HepG2 (cell line): ENCODE measurements at regions not wholly inside any gene's neighbourhood (a gene's known extent, or its start where the extent isn't known, plus 50 kb on each side); places are given as distances from the start of the nearest gene placed in this dataset.

Source experiments
- ATAC-seq: fragments of 200-7000 bp; cut with Tn5 transposase; 3 replicates; pipeline ENCODE4 v1.9.1; 2020; ENCODE audit warnings: mild to moderate bottlenecking, moderate library complexity
- BruUV-seq: library from RNA; stranded (reverse); fragments of 400-500 nt; replicated peaks from 2 replicates; lab custom pipeline; 2021; lab: Mats Ljungman, UMichigan
- CTCF ChIA-PET: fragments of 300-600 bp; formaldehyde crosslinking; extraction: SDS; loops from one replicate; lab custom pipeline; 2021; ENCODE audit warnings: low total read pairs, inconsistent platforms, low intra/inter-chr PET ratio; lab: Yijun Ruan, JAX
- POLR2A ChIA-PET: fragments of 350-600 bp; sonication (Branson Sonifier 250); formaldehyde crosslinking; loops from one replicate; lab custom pipeline; 2020; ENCODE audit warnings: antibody characterized with exemption, inconsistent platforms; lab: Yijun Ruan, JAX
- DNase-seq: peaks from one replicate; pipeline ENCODE4 v3.0.0-alpha.2; 2015; ENCODE audit warnings: low spot score
- FAIRE-seq: peaks from 3 replicates; lab custom pipeline; 2011; peaks lifted over from hg19 to GRCh38; lab: Jason Lieb, UNC
- H2AFZ ChIP-seq: one replicate; pipeline ENCODE4 v1.6.1; 2011; ENCODE audit warnings: low read length, inconsistent platforms
- H3K27ac ChIP-seq: fragments of 300-600 bp; 3 replicates; pipeline ENCODE4 v1.8.0; 2011; ENCODE audit warnings: mixed run types, mild to moderate bottlenecking, mixed read lengths, low read length, inconsistent platforms; ENCODE audit not compliant: insufficient read depth; ENCODE audit errors: extremely low read length
- H3K27me3 ChIP-seq, 2 experiments: fragments of 200-600 bp in 1 of 2; 2 replicates in 1 of 2; 3 replicates in 1 of 2; pipeline versions ENCODE4 v1.6.0 to v1.8.0; 2011; ENCODE audit warnings: low read length in 2 of 2, mild to moderate bottlenecking in 2 of 2, moderate library complexity in 2 of 2, inconsistent platforms in 1 of 2; ENCODE audit not compliant: insufficient read depth in 2 of 2, control insufficient read depth in 1 of 2
- H3K36me3 ChIP-seq, 2 experiments: fragments of 200-600 bp in 1 of 2; replicated peaks in 1 of 2; 2 replicates in 1 of 2; 3 replicates in 1 of 2; pipeline versions ENCODE4 v1.5.1 to v1.8.0; 2011; ENCODE audit warnings: low read length in 2 of 2, inconsistent platforms in 1 of 2; ENCODE audit not compliant: insufficient read depth in 2 of 2, control insufficient read depth in 1 of 2
- H3K4me1 ChIP-seq: 2 replicates; pipeline ENCODE4 v1.5.1; 2012; ENCODE audit warnings: low read length, inconsistent platforms; ENCODE audit not compliant: insufficient read depth
- H3K4me2 ChIP-seq: 2 replicates; pipeline ENCODE4 v1.6.0; 2011; ENCODE audit warnings: low read depth, low read length, inconsistent platforms
- H3K4me3 ChIP-seq, 3 experiments: fragments of 200-600 bp in 1 of 3; sonication (generic), shearing (Covaris generic) in 1 of 3; replicated peaks in 1 of 3; 2 replicates each; pipeline ENCODE4 v1.5.1; 2011 to 2016; ENCODE audit warnings: low read length in 3 of 3, inconsistent platforms in 2 of 3, low read depth in 2 of 3, mild to moderate bottlenecking in 2 of 3, control low read depth in 1 of 3, mixed read lengths in 1 of 3; ENCODE audit not compliant: insufficient read depth in 1 of 3
- H3K79me2 ChIP-seq: one replicate; pipeline ENCODE4 v1.6.1; 2011; ENCODE audit warnings: low read length, inconsistent platforms; ENCODE audit not compliant: insufficient read depth
- H3K9ac ChIP-seq: 2 replicates; pipeline ENCODE4 v1.6.0; 2011; ENCODE audit warnings: mild to moderate bottlenecking, low read depth, low read length, inconsistent platforms; ENCODE audit not compliant: insufficient read depth
- H3K9me3 ChIP-seq: 2 replicates; pipeline ENCODE4 v1.5.1; 2012; ENCODE audit warnings: mild to moderate bottlenecking, low read length
- H4K20me1 ChIP-seq: 2 replicates; pipeline ENCODE4 v1.6.0; 2011; ENCODE audit warnings: inconsistent platforms, mild to moderate bottlenecking, low read length, moderate library complexity; ENCODE audit not compliant: insufficient read depth
- ATF7-NPFF ChIP-seq: sonication (generic); formaldehyde crosslinking; IDR thresholded peaks from 2 replicates; pipeline ENCODE4 v1.8.1; 2023; ENCODE audit warnings: mild to moderate bottlenecking, low read depth, missing genetic modification reagents, moderate library complexity
- ISX ChIP-seq: sonication (generic); formaldehyde crosslinking; conservative IDR thresholded peaks from 2 replicates; pipeline ENCODE4 v1.5.0; 2020; ENCODE audit warnings: missing genetic modification reagents
- KAT7 ChIP-seq: IDR thresholded peaks from 2 replicates; pipeline ENCODE4 v1.6.1; 2018; ENCODE audit warnings: borderline replicate concordance, missing compliant biosample characterization
- KLF6 ChIP-seq: IDR thresholded peaks from 2 replicates; pipeline ENCODE4 v1.8.0; 2016; ENCODE audit warnings: missing biosample characterization, missing genetic modification reagents
- MLX ChIP-seq: IDR thresholded peaks from 2 replicates; pipeline ENCODE4 v1.6.1; 2016
- MTF2 ChIP-seq: sonication (generic); formaldehyde crosslinking; IDR thresholded peaks from 2 replicates; pipeline ENCODE4 v1.5.0; 2020; ENCODE audit warnings: missing genetic modification reagents, borderline replicate concordance
- MXD1 ChIP-seq: sonication (generic); formaldehyde crosslinking; IDR thresholded peaks from 2 replicates; pipeline ENCODE4 v1.4.0; 2020; ENCODE audit warnings: mild to moderate bottlenecking, missing genetic modification reagents
- NCOA2 ChIP-seq: sonication (generic); formaldehyde crosslinking; IDR thresholded peaks from 2 replicates; pipeline ENCODE4 v1.8.0; 2022; ENCODE audit warnings: inconsistent platforms
- NFYB ChIP-seq: sonication (generic); formaldehyde crosslinking; IDR thresholded peaks from 2 replicates; pipeline ENCODE4 v1.4.0; 2020; ENCODE audit warnings: missing genetic modification reagents
- NR0B2 ChIP-seq: sonication (generic); formaldehyde crosslinking; IDR thresholded peaks from 2 replicates; pipeline ENCODE4 v1.4.0; 2020; ENCODE audit warnings: mild to moderate bottlenecking, missing genetic modification reagents
- NR3C1 ChIP-seq: sonication (generic); formaldehyde crosslinking; IDR thresholded peaks from 2 replicates; pipeline ENCODE4 v1.4.0; 2020; ENCODE audit warnings: missing genetic modification reagents
- POLR2A ChIP-seq, 2 experiments: IDR thresholded peaks; 2 replicates each; pipeline ENCODE4 v1.6.1; 2011; ENCODE audit warnings: low read depth in 2 of 2, low read length in 2 of 2, mild to moderate bottlenecking in 1 of 2, moderate library complexity in 1 of 2; ENCODE audit not compliant: insufficient read depth in 1 of 2
- SOX6 ChIP-seq, 2 experiments: fragments of 450-650 bp in 1 of 2; sonication (generic) in 1 of 2; formaldehyde crosslinking in 1 of 2; IDR thresholded peaks; 2 replicates each; pipeline versions ENCODE4 v1.4.0 to v1.6.1; 2017 to 2020; ENCODE audit warnings: antibody characterized with exemption in 1 of 2, mild to moderate bottlenecking in 1 of 2, missing genetic modification reagents in 1 of 2
- ZBTB42 ChIP-seq: sonication (generic); formaldehyde crosslinking; IDR thresholded peaks from 2 replicates; pipeline ENCODE4 v1.5.0; 2020; ENCODE audit warnings: mild to moderate bottlenecking, missing genetic modification reagents
- ZFX ChIP-seq: sonication (generic); formaldehyde crosslinking; IDR thresholded peaks from 2 replicates; pipeline ENCODE4 v1.4.0; 2020; ENCODE audit warnings: mild to moderate bottlenecking, low read depth, missing genetic modification reagents, moderate library complexity
- ZNF207 ChIP-seq: fragments of 450-650 bp; IDR thresholded peaks from 2 replicates; pipeline ENCODE4 v1.6.1; 2016; ENCODE audit warnings: antibody characterized with exemption, borderline replicate concordance
- ZNF512 ChIP-seq: sonication (generic); formaldehyde crosslinking; IDR thresholded peaks from 2 replicates; pipeline ENCODE4 v1.4.0; 2020; ENCODE audit warnings: mild to moderate bottlenecking, missing genetic modification reagents
- ZNF569 ChIP-seq: sonication (generic); formaldehyde crosslinking; IDR thresholded peaks from 2 replicates; pipeline ENCODE4 v1.5.0; 2020; ENCODE audit warnings: mild to moderate bottlenecking, missing genetic modification reagents, moderate library complexity, borderline replicate concordance
- WGBS: methylation state at CpG from one replicate; pipeline ENCODE4 v1.1.6; 2017; ENCODE audit warnings: low lambda C conversion rate; 5-methylcytosine and 5-hydroxymethylcytosine counted together
- in situ Hi-C: cut with HindIII; loops from 2 replicates; pipeline ENCODE4 v1.10.0; 2017; ENCODE audit warnings: low pct_unique_long_range_greater_than_20kb; ENCODE audit not compliant: extremely low pct_ligation_motif_present
- intact Hi-C: fragments of 100-400 bp; cut with micrococcal nuclease; formaldehyde crosslinking; loops from one replicate; pipeline ENCODE4 v1.10.0; 2022; ENCODE audit not compliant: unreplicated experiment

GRCh38 chr1:175874081-175874480 is 130.7 kb upstream of the TNR start:
- Histone ChIP-seq H3K4me1 (no peaks in the 10 kb centered on the region), H3K9ac (no peak overlapping the region), H3K79me2 (no peaks in the 10 kb centered on the region), H4K20me1 (no peaks in the 10 kb centered on the region), H2AFZ (no peak overlapping the region), H3K27ac (no peak overlapping the region), H3K27me3 (peaks cover 5 to 9% of the 10 kb centered on the region in 2 experiments; a peak in 4 of 5 replicates), H3K36me3 (no peaks in the 10 kb centered on the region), H3K4me3 (no peak overlapping the region), H3K9me3 (no peaks in the 10 kb centered on the region), H3K4me2 (no peak overlapping the region)
- POLR2A ChIA-PET, result no interaction called here
- DNase-seq (no peak), FAIRE-seq (no peak), ATAC-seq (no peak)
- TF ChIP-seq KLF6 (CRISPR knock-in tag) (no peak), KAT7 (CRISPR knock-in tag) (no peak), MXD1 (no peak), NFYB (CRISPR knock-in tag) (no peak), POLR2A (IDR thresholded peaks at IDR 0.05; ENCODE audit: insufficient read depth in 1 of 2, low read depth in 2 of 2, low read length in 2 of 2) (no peak), NCOA2 (CRISPR knock-in tag) (no peak), ISX (CRISPR knock-in tag) (no peak), ZFX (CRISPR knock-in tag) (no peak)
- WGBS, result 6% methylated on average over 2 of the region's 2 CpGs
- CTCF ChIA-PET, result no interaction called here
- intact Hi-C loops (no loop called here), in situ Hi-C loops (no loop called here)
- no TSS peak for BruUV-seq

- no peaks in the 10 kb centered on the region for H4K20me1 ChIP-seq
- no peaks in the 10 kb centered on the region for H3K4me1 ChIP-seq
- ChIA-PET CTCF (no interaction called here), POLR2A (no interaction called here)
- H3K27ac ChIP-seq, result no peak overlapping the region
- H3K4me2 ChIP-seq, result no peak overlapping the region
- no peaks in the 10 kb centered on the region for H3K36me3 ChIP-seq
- intact Hi-C loops, result no loop called here
- under 1% methylated on average over 6 of the region's 6 CpGs for WGBS
- ATAC-seq, result no peak
- H3K9me3 ChIP-seq, result no peaks in the 10 kb centered on the region
- H3K9ac ChIP-seq, result no peak overlapping the region
- H3K27me3 ChIP-seq, result peaks cover 5 to 9% of the 10 kb centered on the region in 2 experiments; a peak in 3 of 5 replicates
- H3K4me3 ChIP-seq, result no peak overlapping the region
- no peaks in the 10 kb centered on the region for H3K79me2 ChIP-seq
- no peak for FAIRE-seq
- no peak for DNase-seq
- BruUV-seq, result no TSS peak
- in situ Hi-C loops, result no loop called here
- H2AFZ ChIP-seq, result no peak overlapping the region
- TF ChIP-seq NR0B2 (CRISPR knock-in tag) (no peak), SOX6 (IDR thresholded peaks at IDR 0.05) (no peak), SOX6 (CRISPR knock-in tag; IDR thresholded peaks at IDR 0.05) (no peak), MTF2 (no peak), ZBTB42 (CRISPR knock-in tag) (no peak), MLX (CRISPR knock-in tag) (no peak), ATF7-NPFF (no peak), ZNF569 (CRISPR knock-in tag) (no peak), ZNF512 (CRISPR knock-in tag) (no peak), NR3C1 (CRISPR knock-in tag) (no peak), ZNF207 (no peak)
Measured at GRCh38 chr1:175873290-175873935, 130.0 kb upstream of the TNR start.
